ENCODE measurements at regions not wholly inside any gene's neighbourhood (a gene's known extent, or its start where the extent isn't known, plus 50 kb on each side); places are given as distances from the start of the nearest gene placed in this dataset.
"Not testable (repeated sequence)": the region's sequence is repeated elsewhere in the genome, so short reads cannot be mapped to it uniquely, and the experiment has no call there.

GRCh38 chr1:47537268-47537667 lies 99.4 kb downstream of the FOXD2 start:
- DNase-seq (ENCODE audit: low read depth, low spot score) (no peak), FAIRE-seq (no peak)
- peaks cover 4% of the 10 kb centered on the region for H3K4me1 ChIP-seq (ENCODE audit: control insufficient read depth, extremely low read depth, insufficient read depth, low read length)
- no peak overlapping the region for H3K4me3 ChIP-seq (ENCODE audit: control insufficient read depth in 2 of 3, extremely low read depth in 1 of 3, insufficient read depth in 2 of 3, low read depth in 1 of 3, low read length in 3 of 3)
- peaks cover 33% of the 10 kb centered on the region for H3K27me3 ChIP-seq (ENCODE audit: control insufficient read depth, extremely low read depth, insufficient read depth, low read length)
- H3K79me2 ChIP-seq (ENCODE audit: control insufficient read depth, insufficient read depth, low read length), result no peaks in the 10 kb centered on the region
- H3K27ac ChIP-seq (ENCODE audit: control insufficient read depth, insufficient read depth, low read length), result no peak overlapping the region
- no peak overlapping the region for H3K4me2 ChIP-seq (ENCODE audit: control insufficient read depth, extremely low read depth, insufficient read depth, low read depth, low read length)
- H3K9me1 ChIP-seq (ENCODE audit: control insufficient read depth, extremely low read depth, insufficient read depth, low read length), result no peaks in the 10 kb centered on the region
- no peak overlapping the region for H3K9ac ChIP-seq (ENCODE audit: control insufficient read depth, extremely low read depth, insufficient read depth, low read length)
- no peaks in the 10 kb centered on the region for H4K20me1 ChIP-seq (ENCODE audit: control insufficient read depth, extremely low read depth, insufficient read depth, low read length)
- H3K36me3 ChIP-seq (ENCODE audit: control insufficient read depth in 2 of 2, extremely low read depth in 1 of 2, insufficient read depth in 2 of 2, low read length in 2 of 2), result no peaks in the 10 kb centered on the region
- H3K9me3 ChIP-seq (ENCODE audit: control insufficient read depth, low read depth, low read length), result no peaks in the 10 kb centered on the region
- no peak overlapping the region for H2AFZ ChIP-seq (ENCODE audit: control insufficient read depth, low read length)
- dilution Hi-C loops (cut with MboI; ENCODE audit: extremely low pct_ligation_motif_present, low sequenced_read_pairs), result no loop called here
- TF ChIP-seq EZH2 (IDR thresholded peaks at IDR 0.05; ENCODE audit: low read length), result no peak
- TF ChIP-seq CTCF (optimal IDR thresholded peaks at IDR 0.05 in 1 of 3, IDR thresholded peaks at IDR 0.05 in 1 of 3, conservative IDR thresholded peaks at IDR 0.05 in 1 of 3; ENCODE audit: extremely low read depth in 1 of 3, insufficient read depth in 2 of 3, low read length in 3 of 3), result no peak

- H3K9me3 ChIP-seq (ENCODE audit: control insufficient read depth, low read depth, low read length), result no peaks in the 10 kb centered on the region
- H3K4me2 ChIP-seq (ENCODE audit: control insufficient read depth, extremely low read depth, insufficient read depth, low read depth, low read length), result no peak overlapping the region
- H4K20me1 ChIP-seq (ENCODE audit: control insufficient read depth, extremely low read depth, insufficient read depth, low read length), result no peaks in the 10 kb centered on the region
- peaks cover 26% of the 10 kb centered on the region for H3K27me3 ChIP-seq (ENCODE audit: control insufficient read depth, extremely low read depth, insufficient read depth, low read length)
- H3K36me3 ChIP-seq (ENCODE audit: control insufficient read depth in 2 of 2, extremely low read depth in 1 of 2, insufficient read depth in 2 of 2, low read length in 2 of 2), result no peaks in the 10 kb centered on the region
- H3K27ac ChIP-seq (ENCODE audit: control insufficient read depth, insufficient read depth, low read length), result no peak overlapping the region
- H3K79me2 ChIP-seq (ENCODE audit: control insufficient read depth, insufficient read depth, low read length), result no peaks in the 10 kb centered on the region
- DNase-seq (ENCODE audit: low read depth, low spot score) (no peak), FAIRE-seq (no peak)
- peaks cover 3% of the 10 kb centered on the region for H3K4me1 ChIP-seq (ENCODE audit: control insufficient read depth, extremely low read depth, insufficient read depth, low read length)
- H3K4me3 ChIP-seq (ENCODE audit: control insufficient read depth in 2 of 3, extremely low read depth in 1 of 3, insufficient read depth in 2 of 3, low read depth in 1 of 3, low read length in 3 of 3), result no peak overlapping the region
- no peak overlapping the region for H3K9ac ChIP-seq (ENCODE audit: control insufficient read depth, extremely low read depth, insufficient read depth, low read length)
- dilution Hi-C loops (cut with MboI; ENCODE audit: extremely low pct_ligation_motif_present, low sequenced_read_pairs), result no loop called here
- TF ChIP-seq EZH2 (IDR thresholded peaks at IDR 0.05; ENCODE audit: low read length), result no peak
- no peak for TF ChIP-seq CTCF (optimal IDR thresholded peaks at IDR 0.05 in 1 of 3, IDR thresholded peaks at IDR 0.05 in 1 of 3, conservative IDR thresholded peaks at IDR 0.05 in 1 of 3; ENCODE audit: extremely low read depth in 1 of 3, insufficient read depth in 2 of 3, low read length in 3 of 3)
- H3K9me1 ChIP-seq (ENCODE audit: control insufficient read depth, extremely low read depth, insufficient read depth, low read length), result no peaks in the 10 kb centered on the region
- no peak overlapping the region for H2AFZ ChIP-seq (ENCODE audit: control insufficient read depth, low read length)
Observed at GRCh38 chr1:47537966-47538365, 100.1 kb downstream of the FOXD2 start.

- H3K9me3 ChIP-seq (ENCODE audit: control insufficient read depth, low read depth, low read length); H3K79me2 ChIP-seq (ENCODE audit: control insufficient read depth, insufficient read depth, low read length); H3K4me1 ChIP-seq (ENCODE audit: control insufficient read depth, extremely low read depth, insufficient read depth, low read length); H3K4me3 ChIP-seq (ENCODE audit: control insufficient read depth in 2 of 3, extremely low read depth in 1 of 3, insufficient read depth in 2 of 3, low read depth in 1 of 3, low read length in 3 of 3); H4K20me1 ChIP-seq (ENCODE audit: control insufficient read depth, extremely low read depth, insufficient read depth, low read length); H3K27ac ChIP-seq (ENCODE audit: control insufficient read depth, insufficient read depth, low read length); H3K9ac ChIP-seq (ENCODE audit: control insufficient read depth, extremely low read depth, insufficient read depth, low read length); H3K9me1 ChIP-seq (ENCODE audit: control insufficient read depth, extremely low read depth, insufficient read depth, low read length); H3K4me2 ChIP-seq (ENCODE audit: control insufficient read depth, extremely low read depth, insufficient read depth, low read depth, low read length); DNase-seq (ENCODE audit: low read depth, low spot score); FAIRE-seq; dilution Hi-C loops (cut with MboI; ENCODE audit: extremely low pct_ligation_motif_present, low sequenced_read_pairs); H2AFZ ChIP-seq (ENCODE audit: control insufficient read depth, low read length); H3K36me3 ChIP-seq (ENCODE audit: control insufficient read depth in 2 of 2, extremely low read depth in 1 of 2, insufficient read depth in 2 of 2, low read length in 2 of 2): not testable (repeated sequence)
- peaks cover 22% of the 10 kb centered on the region for H3K27me3 ChIP-seq (ENCODE audit: control insufficient read depth, extremely low read depth, insufficient read depth, low read length)
Observed at GRCh38 chr1:47538530-47538929, 100.7 kb downstream of the FOXD2 start.

- dilution Hi-C loops (cut with MboI; ENCODE audit: extremely low pct_ligation_motif_present, low sequenced_read_pairs), result not testable (repeated sequence)
Observed at GRCh38 chr1:47541705-47542104, 103.9 kb downstream of the FOXD2 start.

More at GRCh38 chr1:47541705-47542104, 103.9 kb downstream of the FOXD2 start:
- not testable (repeated sequence) for H3K79me2 ChIP-seq (ENCODE audit: control insufficient read depth, insufficient read depth, low read length); FAIRE-seq; H3K27me3 ChIP-seq (ENCODE audit: control insufficient read depth, extremely low read depth, insufficient read depth, low read length); H3K27ac ChIP-seq (ENCODE audit: control insufficient read depth, insufficient read depth, low read length); H3K9me1 ChIP-seq (ENCODE audit: control insufficient read depth, extremely low read depth, insufficient read depth, low read length); H2AFZ ChIP-seq (ENCODE audit: control insufficient read depth, low read length); H4K20me1 ChIP-seq (ENCODE audit: control insufficient read depth, extremely low read depth, insufficient read depth, low read length); H3K4me3 ChIP-seq (ENCODE audit: control insufficient read depth in 2 of 3, extremely low read depth in 1 of 3, insufficient read depth in 2 of 3, low read depth in 1 of 3, low read length in 3 of 3); DNase-seq (ENCODE audit: low read depth, low spot score); H3K9ac ChIP-seq (ENCODE audit: control insufficient read depth, extremely low read depth, insufficient read depth, low read length); H3K36me3 ChIP-seq (ENCODE audit: control insufficient read depth in 2 of 2, extremely low read depth in 1 of 2, insufficient read depth in 2 of 2, low read length in 2 of 2); H3K4me2 ChIP-seq (ENCODE audit: control insufficient read depth, extremely low read depth, insufficient read depth, low read depth, low read length); H3K9me3 ChIP-seq (ENCODE audit: control insufficient read depth, low read depth, low read length); H3K4me1 ChIP-seq (ENCODE audit: control insufficient read depth, extremely low read depth, insufficient read depth, low read length)
